Adrenal gland (tissue), 9 donors: ENCODE measurements at regions not wholly inside any gene's neighbourhood (a gene's known extent, or its start where the extent isn't known, plus 50 kb on each side); places are given as distances from the start of the nearest gene placed in this dataset.

Source experiments
- DNase-seq, 7 donors: peaks; one replicate each; pipeline ENCODE4 v3.0.0-alpha.2; 2019 to 2020
- H3K27ac ChIP-seq, 5 donors: fragments of 200-600 bp; sonication (generic) in 4 of 5; 1 replicate in 3 of 5; 2 replicates in 2 of 5; pipeline versions ENCODE4 v1.5.1 to v1.8.0; 2016 to 2020; ENCODE audit warnings: mild to moderate bottlenecking in 1 of 5
- H3K27me3 ChIP-seq: fragments of 200-600 bp; 2 replicates; pipeline ENCODE4 v1.8.0; 2021
- H3K36me3 ChIP-seq, 2 donors: fragments of 200-600 bp; replicated peaks in 1 of 2; 1 replicate in 1 of 2; 2 replicates in 1 of 2; pipeline versions ENCODE4 v1.5.1 to v1.8.0; 2018 to 2022
- H3K4me1 ChIP-seq, 2 donors: fragments of 200-600 bp; replicated peaks in 1 of 2; 1 replicate in 1 of 2; 2 replicates in 1 of 2; pipeline versions ENCODE4 v1.5.1 to v1.8.0; 2018 to 2021
- H3K4me3 ChIP-seq, 4 donors: fragments of 200-600 bp; sonication (generic) in 3 of 4; one replicate each; pipeline ENCODE4 v1.5.1; 2016 to 2018
- H3K9me3 ChIP-seq, 3 donors: fragments of 200-600 bp; sonication (generic) in 1 of 3; replicated peaks in 1 of 3; 1 replicate in 2 of 3; 2 replicates in 1 of 3; pipeline versions ENCODE4 v1.5.1 to v1.8.0; 2016 to 2021
- CTCF ChIP-seq, 6 experiments: fragments of 450-650 bp in 4 of 6; fragments of 200-600 bp in 2 of 6; sonication (generic) in 1 of 6; IDR thresholded peaks; 1 replicate in 5 of 6; 2 replicates in 1 of 6; pipeline versions ENCODE4 v1.5.1 to v1.8.0; 2016 to 2021; ENCODE audit warnings: antibody characterized with exemption in 6 of 6, mild to moderate bottlenecking in 2 of 6, moderate library complexity in 1 of 6
- POLR2A ChIP-seq, 2 donors: fragments of 450-650 bp; IDR thresholded peaks; one replicate each; pipeline ENCODE4 v1.6.1; 2017; ENCODE audit warnings: antibody characterized with exemption in 2 of 2, mild to moderate bottlenecking in 2 of 2, moderate library complexity in 1 of 2
- WGBS, 4 donors: extraction: QIAGEN DNeasy Blood & Tissue Kit in 2 of 4; methylation state at CpG; one replicate each; pipeline versions ENCODE4 v1.1.5 to v1.1.7; 2013 to 2017; 5-methylcytosine and 5-hydroxymethylcytosine counted together
- intact Hi-C, 2 donors: fragments of 100-400 bp; cut with DNase I; formaldehyde crosslinking; loops; one replicate each; pipeline versions ENCODE4 v1.14.1 to v1.15.0; 2022 to 2023
- donor health status: healthy with polysubstance abuse.
- donor health status: Bipolar disorder and iron deficiency.
- donor health status: DM: yes; HTN: yes; CAD: no.
- donor health status: DM: no; HTN: no; CAD: no.
- donor health status: DM: no; HTN: no; CAD: no.

- no peak overlapping the region for H3K27ac ChIP-seq
- no peaks in the 10 kb centered on the region for H3K36me3 ChIP-seq
- 81 to 93% (median 85%) methylated on average over 3 of the region's 3 CpGs for WGBS, 4 donors
- intact Hi-C loops: no loop called here
- H3K27me3 ChIP-seq: no peaks in the 10 kb centered on the region
- no peak overlapping the region for H3K4me3 ChIP-seq
- no peaks in the 10 kb centered on the region for H3K4me1 ChIP-seq
- TF ChIP-seq POLR2A (IDR thresholded peaks at IDR 0.05) (no peak), CTCF (IDR thresholded peaks at IDR 0.05) (no peak)
- no peaks in the 10 kb centered on the region for H3K9me3 ChIP-seq
- DNase-seq: no peak
These were observed 210.0 kb downstream of the SS18 start for GRCh38 chr18:25880441-25880840.

GRCh38 chr18:25876330-25876948 is 214.0 kb downstream of the SS18 start:
- Histone ChIP-seq H3K27ac (no peak overlapping the region), H3K27me3 (no peaks in the 10 kb centered on the region), H3K36me3 (no peaks in the 10 kb centered on the region), H3K9me3 (no peaks in the 10 kb centered on the region), H3K4me1 (no peaks in the 10 kb centered on the region), H3K4me3 (no peak overlapping the region)
- no peak for DNase-seq
- intact Hi-C loops: no loop called here
- 49 to 62% (median 57%) methylated on average over 7 of the region's 7 CpGs for WGBS, 4 donors
- TF ChIP-seq POLR2A (IDR thresholded peaks at IDR 0.05) (no peak), CTCF (IDR thresholded peaks at IDR 0.05) (no peak)

GRCh38 chr18:25875551-25876240 is 214.7 kb downstream of the SS18 start:
- Histone ChIP-seq H3K4me1 (no peaks in the 10 kb centered on the region), H3K9me3 (no peaks in the 10 kb centered on the region), H3K27me3 (no peaks in the 10 kb centered on the region), H3K27ac (no peak overlapping the region), H3K4me3 (no peak overlapping the region), H3K36me3 (no peaks in the 10 kb centered on the region)
- no peak for DNase-seq
- 59 to 74% (median 69%) methylated on average over 7 of the region's 7 CpGs for WGBS, 4 donors
- TF ChIP-seq POLR2A (IDR thresholded peaks at IDR 0.05): no peak
- no peak for TF ChIP-seq CTCF (IDR thresholded peaks at IDR 0.05)
- intact Hi-C loops: no loop called here

- no peaks in the 10 kb centered on the region for H3K9me3 ChIP-seq
These were observed 216.6 kb downstream of the SS18 start for GRCh38 chr18:25873833-25874232.

More at GRCh38 chr18:25873833-25874232, 216.6 kb downstream of the SS18 start:
- no peak for DNase-seq
- no peak overlapping the region for H3K27ac ChIP-seq
- H3K4me1 ChIP-seq: no peaks in the 10 kb centered on the region
- H3K4me3 ChIP-seq: no peak overlapping the region
- H3K36me3 ChIP-seq: no peaks in the 10 kb centered on the region
- H3K27me3 ChIP-seq: no peaks in the 10 kb centered on the region
- WGBS, 4 donors: 46 to 54% (median 48%) methylated on average over 3 of the region's 3 CpGs
- intact Hi-C loops: no loop called here
- no peak for TF ChIP-seq POLR2A (IDR thresholded peaks at IDR 0.05)
- no peak for TF ChIP-seq CTCF (IDR thresholded peaks at IDR 0.05)
